NAMALWA (cell line): ENCODE measurements at regions not wholly inside any gene's neighbourhood (a gene's known extent, or its start where the extent isn't known, plus 50 kb on each side); places are given as distances from the start of the nearest gene placed in this dataset.
A peak's percentile ranks its signal among the peaks of the same experiment; 100 is the strongest.
"Not testable (repeated sequence)": the region's sequence is repeated elsewhere in the genome, so short reads cannot be mapped to it uniquely, and the experiment has no call there.

Experiments
- DNase-seq: peaks from one replicate; pipeline ENCODE4 v3.0.0-alpha.2; 2015; ENCODE audit warnings: low spot score

DNA sequence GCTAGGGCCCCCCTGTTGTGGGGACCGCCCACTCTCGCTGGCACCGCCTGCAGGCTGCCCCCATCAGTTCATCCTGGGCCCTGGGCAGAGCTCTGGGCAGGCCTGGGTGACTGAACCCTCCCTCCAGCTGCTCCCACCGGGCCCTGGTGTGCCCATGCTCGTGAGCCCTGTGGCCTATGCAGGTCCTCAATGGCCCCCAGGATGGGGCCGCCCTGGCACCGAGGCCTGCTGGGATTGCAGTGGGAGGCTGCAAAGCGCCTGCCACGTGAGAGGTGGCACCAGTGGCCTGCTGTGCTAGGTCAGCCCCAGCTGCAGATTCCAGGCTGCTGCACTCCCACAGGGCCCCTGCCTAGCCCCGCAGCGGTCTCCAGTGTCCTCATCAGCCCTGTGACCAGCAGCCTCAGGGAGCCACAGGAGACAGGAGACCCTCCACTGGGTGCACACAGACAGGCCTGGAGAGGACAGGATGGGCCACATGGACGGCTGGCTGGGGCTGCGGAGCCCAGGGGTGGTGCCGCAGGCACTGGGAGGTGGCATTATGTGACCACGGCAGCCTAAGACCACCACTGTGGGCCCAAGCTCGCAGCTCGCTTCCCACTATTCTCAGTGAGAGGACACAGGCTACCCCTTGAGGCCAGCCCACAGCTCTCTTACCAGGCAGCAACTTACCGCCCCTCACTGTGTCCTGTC, 199.4 kb downstream of the BCR start:
- DNase-seq, result not testable (repeated sequence)

DNA sequence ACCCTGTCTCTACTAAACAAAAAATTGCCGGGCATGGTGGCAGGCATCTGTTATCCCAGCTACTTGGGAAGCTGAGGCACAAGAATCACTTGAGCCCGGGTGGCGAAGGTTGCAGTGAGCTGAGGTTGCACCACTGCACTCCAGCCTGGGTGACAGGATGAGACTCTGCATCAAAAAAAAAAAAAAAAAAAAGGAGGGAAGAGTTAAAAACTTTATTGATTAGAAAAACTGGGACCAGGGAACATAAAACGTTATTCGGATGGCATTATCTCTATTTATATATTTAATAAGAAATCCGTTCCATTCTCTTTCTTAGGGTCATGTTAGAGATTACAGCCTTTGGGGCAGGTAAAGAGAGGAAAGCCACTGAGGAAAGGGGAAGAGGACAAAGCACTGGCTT, 197.5 kb downstream of the BCR start:
- DNase-seq, result no peak

DNA sequence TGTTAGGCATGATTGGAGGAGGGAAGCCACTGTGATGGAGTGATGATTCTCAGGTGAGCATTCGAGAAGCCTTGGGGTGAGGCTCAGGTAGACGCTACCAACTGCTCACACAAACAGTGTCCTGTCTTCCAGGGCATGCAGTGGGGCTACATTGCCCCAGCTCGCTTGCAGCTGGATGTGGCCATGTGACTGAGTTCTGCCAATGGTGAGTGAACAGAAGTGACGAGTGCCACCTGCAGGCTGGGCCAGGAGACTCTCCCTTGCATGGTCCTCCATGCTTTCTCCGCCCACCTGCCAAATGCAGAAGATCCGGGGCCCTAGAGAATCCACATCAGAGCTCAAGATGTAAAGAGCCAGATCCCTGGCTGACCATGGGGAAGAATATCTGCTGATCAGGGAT, 195.9 kb downstream of the BCR start:
- peak; percentile 89 for DNase-seq

DNA sequence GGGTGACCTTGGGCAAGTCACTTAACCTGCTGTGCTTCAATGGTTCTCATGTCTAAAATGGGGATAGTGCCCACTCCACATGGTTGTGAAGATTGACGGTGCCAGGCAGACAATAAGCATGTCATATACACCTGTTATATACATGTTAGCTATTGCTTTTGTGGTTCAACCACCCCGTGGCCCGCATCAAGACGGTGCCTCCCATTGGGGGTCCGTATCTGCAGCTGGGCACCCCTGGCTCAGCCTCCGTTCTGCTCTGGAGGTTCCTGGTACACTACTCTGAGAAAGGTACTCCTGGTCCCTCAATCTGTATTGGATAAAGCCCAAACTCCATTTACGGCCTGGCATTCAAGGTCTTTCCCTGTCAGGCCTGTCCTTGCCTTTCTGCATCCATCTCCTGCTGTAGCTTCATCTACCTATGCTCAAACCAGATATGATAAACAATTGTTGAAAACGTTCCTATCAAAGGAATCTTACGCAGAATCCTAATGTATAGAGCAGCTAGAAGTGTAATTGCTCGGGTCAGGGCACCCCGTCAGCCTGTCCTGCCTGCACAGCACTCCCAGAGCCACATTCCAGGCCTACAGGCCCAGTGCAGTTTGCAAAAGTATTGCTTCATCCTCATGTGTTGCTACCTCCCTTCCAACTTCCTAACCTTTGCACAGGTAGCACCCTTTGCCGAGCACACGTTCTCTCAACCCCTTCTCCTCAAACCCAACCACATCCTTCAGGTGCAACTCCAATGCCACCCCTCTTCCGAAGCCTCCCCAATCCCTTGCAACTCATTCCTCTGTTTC, 194.9 kb downstream of the BCR start:
- DNase-seq, result no peak

DNA sequence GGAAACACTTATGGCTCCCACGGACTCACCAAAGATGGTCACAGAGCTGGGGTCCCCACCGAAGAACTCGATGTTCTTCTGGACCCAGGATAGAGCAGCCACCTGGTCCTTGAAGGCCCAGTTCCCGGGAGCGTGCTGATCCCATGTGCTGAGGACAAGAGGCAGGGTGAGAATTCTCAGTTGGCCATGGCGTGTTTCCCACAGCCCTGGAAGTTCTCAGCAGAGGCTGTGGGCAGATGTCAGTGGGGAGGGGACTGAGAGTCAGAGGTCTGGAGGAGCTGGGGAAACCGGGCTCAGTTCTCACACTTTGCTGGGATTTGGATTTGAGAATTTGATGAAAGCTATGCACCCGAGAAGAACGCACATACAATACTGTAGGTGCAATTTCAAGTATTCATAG, 193.3 kb downstream of the BCR start:
- no peak for DNase-seq

DNA sequence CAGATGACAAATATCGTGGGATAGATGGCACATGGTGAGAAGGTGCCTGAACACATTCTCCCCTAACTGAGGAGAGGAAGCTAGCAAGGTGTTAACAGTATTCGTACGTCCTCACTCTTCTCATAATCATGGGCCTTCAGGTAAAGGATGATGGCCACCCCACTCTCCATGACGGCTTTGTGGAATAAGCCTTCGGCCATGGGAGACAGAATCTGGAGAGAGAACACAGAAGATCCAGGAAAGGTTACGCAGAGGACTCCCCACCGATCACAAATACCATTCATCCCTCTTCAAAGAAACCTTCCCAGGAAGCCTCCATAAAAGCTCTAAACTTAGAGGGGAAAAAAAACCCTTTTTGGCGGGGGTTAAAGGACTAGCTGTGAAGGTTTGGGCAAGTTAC, 189.9 kb downstream of the BCR start:
- no peak for DNase-seq

DNA sequence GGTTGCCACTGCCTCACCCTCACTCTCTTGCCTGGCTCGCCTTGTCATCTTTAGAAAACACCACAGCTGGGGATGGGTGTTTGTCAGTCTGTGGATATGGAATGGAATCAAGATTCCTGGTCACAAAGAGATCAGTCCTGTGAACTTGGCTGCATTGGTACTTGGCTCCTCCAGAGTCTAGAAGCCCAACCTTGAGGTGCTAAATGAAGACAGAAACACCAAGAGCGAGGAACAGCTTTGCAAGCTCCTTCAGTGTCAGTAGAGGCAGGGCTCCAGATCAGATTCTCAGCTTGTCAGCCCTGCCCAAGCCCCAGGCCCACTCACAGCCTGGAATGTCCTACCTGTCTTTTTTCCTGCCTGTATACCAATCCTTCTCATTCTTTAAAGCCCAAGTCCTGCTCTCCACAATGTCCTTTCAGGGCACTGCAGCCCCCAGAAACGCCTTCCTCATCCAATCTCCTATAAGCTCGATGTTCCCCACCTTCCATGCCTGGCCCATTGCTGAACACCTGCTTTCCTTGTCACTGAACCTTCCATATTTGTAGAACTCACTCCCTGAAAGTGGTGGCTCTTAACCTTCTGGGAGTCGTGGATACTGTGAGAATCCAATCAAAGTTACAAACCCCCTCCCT, 188.9 kb downstream of the BCR start:
- no peak for DNase-seq
